HUES64 (cell line): ENCODE measurements at regions not wholly inside any gene's neighbourhood (a gene's known extent, or its start where the extent isn't known, plus 50 kb on each side); places are given as distances from the start of the nearest gene placed in this dataset.

Experiments
- H3K27ac ChIP-seq: 2 replicates; pipeline ENCODE4 v1.7.0; 2013; ENCODE audit warnings: low read depth, low read length, inconsistent platforms
- H3K27me3 ChIP-seq: 2 replicates; pipeline ENCODE4 v1.6.1; 2013; ENCODE audit warnings: mild to moderate bottlenecking, low read length; ENCODE audit not compliant: insufficient read depth
- H3K36me3 ChIP-seq: 2 replicates; pipeline ENCODE4 v1.6.1; 2013; ENCODE audit warnings: mild to moderate bottlenecking, low read length; ENCODE audit not compliant: insufficient read depth
- H3K4me1 ChIP-seq: 2 replicates; pipeline ENCODE4 v1.6.1; 2013; ENCODE audit warnings: mild to moderate bottlenecking, low read length, moderate library complexity; ENCODE audit not compliant: insufficient read depth
- H3K4me3 ChIP-seq: 2 replicates; pipeline ENCODE4 v1.5.1; 2013; ENCODE audit warnings: mild to moderate bottlenecking, low read length, moderate library complexity
- H3K9ac ChIP-seq: 2 replicates; pipeline ENCODE4 v1.6.1; 2013; ENCODE audit warnings: mild to moderate bottlenecking, low read depth, low read length
- H3K9me3 ChIP-seq: 2 replicates; pipeline ENCODE4 v1.6.1; 2013; ENCODE audit warnings: low read depth, low read length; ENCODE audit not compliant: insufficient read depth
- WGBS: fragments of 150-250, 120-280 bp; methylation state at CpG from one replicate; pipeline ENCODE4 v1.1.7; 2013; ENCODE audit warnings: missing lambda C conversion rate; 5-methylcytosine and 5-hydroxymethylcytosine counted together

GRCh38 chr15:36234743-36235142, 344.7 kb upstream of the CDIN1 start:
- Histone ChIP-seq H3K4me1 (peaks cover 28% of the 10 kb centered on the region), H3K27ac (no peak overlapping the region), H3K27me3 (no peaks in the 10 kb centered on the region), H3K9me3 (no peaks in the 10 kb centered on the region), H3K36me3 (no peaks in the 10 kb centered on the region), H3K4me3 (no peak overlapping the region), H3K9ac (no peak overlapping the region)

GRCh38 chr15:36235173-36235572, 344.3 kb upstream of the CDIN1 start:
- H3K27ac ChIP-seq, result no peak overlapping the region
- H3K27me3 ChIP-seq, result no peaks in the 10 kb centered on the region
- H3K36me3 ChIP-seq, result no peaks in the 10 kb centered on the region
- no peak overlapping the region for H3K4me3 ChIP-seq
- no peak overlapping the region for H3K9ac ChIP-seq
- H3K4me1 ChIP-seq, result peaks cover 28% of the 10 kb centered on the region
- no peaks in the 10 kb centered on the region for H3K9me3 ChIP-seq

DNA sequence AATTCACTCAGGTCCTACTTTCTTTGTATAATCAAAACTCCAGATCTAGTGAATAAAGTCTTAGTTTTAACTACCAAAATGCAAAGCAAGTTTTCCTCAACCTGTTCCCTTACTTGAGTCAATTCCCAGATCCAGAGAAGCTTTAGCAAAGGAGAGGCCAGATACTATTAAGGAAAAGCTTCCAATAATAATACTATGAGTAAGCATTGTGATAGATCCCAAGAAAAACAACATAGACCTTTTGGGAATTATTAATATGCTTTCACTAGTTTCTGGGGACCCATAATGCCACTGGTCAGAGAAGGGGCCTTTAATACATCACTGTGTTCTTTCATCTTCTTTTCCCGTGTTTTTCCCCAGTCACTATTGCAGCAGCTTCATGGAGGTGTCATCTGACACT, 339.9 kb upstream of the CDIN1 start:
- H3K4me1 ChIP-seq, result no peaks in the 10 kb centered on the region
- H3K36me3 ChIP-seq, result no peaks in the 10 kb centered on the region
- no peaks in the 10 kb centered on the region for H3K27me3 ChIP-seq
- H3K27ac ChIP-seq, result no peak overlapping the region
- no peak overlapping the region for H3K9ac ChIP-seq
- WGBS, result 98% methylated on average over 1 of the region's 1 CpG
- H3K4me3 ChIP-seq, result no peak overlapping the region
- H3K9me3 ChIP-seq, result peaks cover 6% of the 10 kb centered on the region

GRCh38 chr15:36251450-36251849, 328.0 kb upstream of the CDIN1 start:
- Histone ChIP-seq H3K36me3 (no peaks in the 10 kb centered on the region), H3K9ac (no peak overlapping the region), H3K4me3 (no peak overlapping the region), H3K9me3 (no peaks in the 10 kb centered on the region), H3K4me1 (peaks cover 6% of the 10 kb centered on the region), H3K27me3 (peaks cover 3% of the 10 kb centered on the region; the same call in 1 of the 2 replicates), H3K27ac (no peak overlapping the region)
- WGBS, result no CpG with 5 or more reads among the region's 1 CpG

GRCh38 chr15:36252146-36252711, 327.2 kb upstream of the CDIN1 start:
- Histone ChIP-seq H3K27ac (no peak overlapping the region), H3K4me3 (no peak overlapping the region), H3K9ac (no peak overlapping the region), H3K9me3 (no peaks in the 10 kb centered on the region), H3K36me3 (no peaks in the 10 kb centered on the region), H3K4me1 (peaks cover 8% of the 10 kb centered on the region), H3K27me3 (peaks cover 3% of the 10 kb centered on the region; the same call in 1 of the 2 replicates)
- WGBS, result 92% methylated on average over 10 of the region's 10 CpGs

DNA sequence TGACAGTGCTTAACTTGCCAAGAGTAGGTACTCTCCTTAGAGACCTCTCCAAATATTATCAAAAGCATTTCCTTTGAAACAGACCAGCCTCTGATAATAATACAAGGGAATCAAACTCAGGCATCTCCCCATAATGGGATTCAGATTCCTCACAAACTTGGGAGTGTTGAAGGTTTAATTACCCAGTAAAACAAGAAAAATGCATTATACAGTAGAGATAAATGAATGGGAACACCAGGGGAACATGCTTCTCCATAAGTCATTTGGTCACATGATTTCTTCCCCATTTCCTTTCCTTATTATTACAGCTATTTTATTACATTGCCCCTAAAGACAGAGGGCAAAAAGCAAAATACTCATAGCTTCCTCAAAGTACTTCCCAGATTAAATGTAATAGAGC, 325.0 kb upstream of the CDIN1 start:
- H3K9me3 ChIP-seq, result no peaks in the 10 kb centered on the region

DNA sequence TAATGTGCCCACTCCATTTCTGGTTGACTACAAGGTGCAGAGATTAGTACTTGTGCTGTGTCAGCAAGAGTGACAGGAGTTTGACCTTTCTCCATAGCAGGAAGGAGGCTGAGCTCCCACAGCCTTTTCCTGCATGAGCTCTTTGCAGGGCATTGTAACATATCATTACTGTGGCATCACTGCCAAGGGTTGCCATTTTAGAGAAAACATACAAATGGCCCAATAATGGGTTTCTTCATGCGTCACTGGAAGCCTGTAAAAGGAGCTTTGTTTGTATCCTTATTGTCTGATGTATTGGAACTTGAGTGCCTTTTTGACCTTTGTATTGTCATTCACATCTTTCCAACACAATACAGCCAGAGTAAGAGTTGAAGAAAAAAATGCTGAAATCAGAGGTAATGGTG, 323.0 kb upstream of the CDIN1 start:
- H3K4me1 ChIP-seq, result peaks cover 8% of the 10 kb centered on the region
- WGBS, result 67% methylated on average over 1 of the region's 1 CpG
- no peak overlapping the region for H3K27ac ChIP-seq
- no peak overlapping the region for H3K9ac ChIP-seq
- no peak overlapping the region for H3K4me3 ChIP-seq
- peaks cover 3% of the 10 kb centered on the region; the same call in 1 of the 2 replicates for H3K27me3 ChIP-seq
- no peaks in the 10 kb centered on the region for H3K9me3 ChIP-seq
- H3K36me3 ChIP-seq, result no peaks in the 10 kb centered on the region

More for the DNA sequence above, 325.0 kb upstream of the CDIN1 start:
- Histone ChIP-seq H3K27me3 (peaks cover 3% of the 10 kb centered on the region; the same call in 1 of the 2 replicates), H3K4me3 (no peak overlapping the region), H3K27ac (no peak overlapping the region), H3K9ac (no peak overlapping the region), H3K36me3 (no peaks in the 10 kb centered on the region), H3K4me1 (peaks cover 8% of the 10 kb centered on the region)

- peaks cover 35% of the 10 kb centered on the region for H3K27me3 ChIP-seq
- no peak overlapping the region for H3K27ac ChIP-seq
- H3K4me3 ChIP-seq, result no peak overlapping the region
- no peaks in the 10 kb centered on the region for H3K36me3 ChIP-seq
- 97% methylated on average over 2 of the region's 2 CpGs for WGBS
- H3K4me1 ChIP-seq, result peaks cover 3% of the 10 kb centered on the region; the same call in 1 of the 2 replicates
- no peaks in the 10 kb centered on the region for H3K9me3 ChIP-seq
- H3K9ac ChIP-seq, result no peak overlapping the region
Measured at GRCh38 chr15:36263666-36264065, 315.8 kb upstream of the CDIN1 start.

GRCh38 chr15:36265422-36265821, 314.0 kb upstream of the CDIN1 start:
- Histone ChIP-seq H3K27me3 (peaks cover 53% of the 10 kb centered on the region), H3K36me3 (no peaks in the 10 kb centered on the region), H3K27ac (no peak overlapping the region), H3K9ac (no peak overlapping the region), H3K4me1 (peaks cover 9% of the 10 kb centered on the region; the same call in 1 of the 2 replicates), H3K9me3 (no peaks in the 10 kb centered on the region), H3K4me3 (no peak overlapping the region)
- no CpG with 5 or more reads among the region's 1 CpG for WGBS

GRCh38 chr15:36271048-36271447, 308.4 kb upstream of the CDIN1 start:
- H3K4me3 ChIP-seq, result no peak overlapping the region
- no peaks in the 10 kb centered on the region for H3K36me3 ChIP-seq
- H3K9ac ChIP-seq, result no peak overlapping the region
- 8% methylated on average over 5 of the region's 5 CpGs for WGBS
- peaks cover 26% of the 10 kb centered on the region for H3K4me1 ChIP-seq
- H3K9me3 ChIP-seq, result no peaks in the 10 kb centered on the region
- H3K27me3 ChIP-seq, result peaks cover 93% of the 10 kb centered on the region
- H3K27ac ChIP-seq, result no peak overlapping the region

DNA sequence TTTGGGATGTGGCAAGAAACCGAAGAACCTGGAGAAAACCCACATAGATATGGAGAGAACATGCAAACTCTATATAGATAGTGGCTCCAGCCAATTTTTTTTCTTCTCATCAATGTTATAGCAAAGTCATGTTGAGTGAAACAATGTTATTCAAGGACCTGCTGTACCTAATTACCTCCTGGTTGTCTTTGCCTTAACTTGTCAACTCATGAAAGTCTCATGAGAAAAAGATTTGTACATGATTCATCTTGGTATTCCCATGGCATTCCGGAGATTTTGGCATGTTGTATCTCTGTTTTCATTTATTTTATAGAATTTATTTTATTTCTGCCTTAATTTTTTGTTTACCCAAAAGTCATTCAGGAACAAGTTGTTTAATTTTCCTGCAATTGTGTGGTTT, 303.8 kb upstream of the CDIN1 start:
- H3K4me1 ChIP-seq, result peaks cover 16% of the 10 kb centered on the region
- peaks cover 12% of the 10 kb centered on the region; the same call in 1 of the 2 replicates for H3K9me3 ChIP-seq
- no peak overlapping the region for H3K27ac ChIP-seq
- no peak overlapping the region for H3K4me3 ChIP-seq
- WGBS, result 90% methylated on average over 1 of the region's 2 CpGs
- peaks cover 47% of the 10 kb centered on the region for H3K27me3 ChIP-seq
- no peaks in the 10 kb centered on the region for H3K36me3 ChIP-seq
- H3K9ac ChIP-seq, result no peak overlapping the region

GRCh38 chr15:36278219-36278618, 301.2 kb upstream of the CDIN1 start:
- Histone ChIP-seq H3K4me1 (no peaks in the 10 kb centered on the region), H3K4me3 (no peak overlapping the region), H3K27ac (no peak overlapping the region), H3K27me3 (peaks cover 23% of the 10 kb centered on the region), H3K9ac (no peak overlapping the region), H3K9me3 (peaks cover 12% of the 10 kb centered on the region; the same call in 1 of the 2 replicates), H3K36me3 (no peaks in the 10 kb centered on the region)
- WGBS, result 66% methylated on average over 1 of the region's 1 CpG
